ENCODE measurements at regions not wholly inside any gene's neighbourhood (a gene's known extent, or its start where the extent isn't known, plus 50 kb on each side); places are given as distances from the start of the nearest gene placed in this dataset.

- DNase-seq (ENCODE audit: low read depth in 1 of 2, low spot score in 1 of 2) = no peak
Observed at GRCh38 chr10:123449234-123449962, 216.8 kb upstream of the GPR26 start.

GRCh38 chr10:123450956-123451605 lies 215.1 kb upstream of the GPR26 start:
- DNase-seq (ENCODE audit: low read depth in 1 of 2, low spot score in 1 of 2) = no peak

DNA sequence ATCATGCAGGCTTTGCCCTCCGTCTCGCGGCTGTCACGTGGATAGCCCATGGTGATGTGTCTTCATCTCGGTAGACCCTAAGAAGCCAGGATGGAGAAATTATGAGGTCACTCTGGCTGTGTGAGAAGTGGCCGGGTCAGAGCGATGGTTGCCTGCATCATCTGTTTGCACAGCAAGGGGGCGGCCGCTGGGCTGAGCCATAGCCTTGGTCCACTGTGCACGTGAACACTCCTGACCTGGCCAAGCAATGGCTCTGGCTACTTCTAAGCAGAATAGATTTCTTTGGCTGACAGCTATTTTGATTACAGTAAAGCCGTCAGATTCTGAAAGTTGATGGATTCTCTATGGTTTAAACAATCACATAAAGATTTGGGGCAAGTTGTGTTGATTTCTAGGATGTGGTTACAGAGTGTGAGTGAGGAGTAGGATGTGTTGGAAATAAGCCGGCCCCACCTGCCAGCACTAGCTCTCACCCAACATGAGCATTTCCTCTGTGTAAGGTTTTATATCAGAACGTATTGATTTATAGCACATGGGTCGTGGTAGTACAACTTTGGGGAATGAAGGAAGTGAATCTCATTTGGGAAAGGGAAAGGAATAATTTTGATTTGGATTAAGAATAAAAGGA lies 214.4 kb upstream of the GPR26 start:
- no peak for DNase-seq (ENCODE audit: low read depth in 1 of 2, low spot score in 1 of 2)

DNA sequence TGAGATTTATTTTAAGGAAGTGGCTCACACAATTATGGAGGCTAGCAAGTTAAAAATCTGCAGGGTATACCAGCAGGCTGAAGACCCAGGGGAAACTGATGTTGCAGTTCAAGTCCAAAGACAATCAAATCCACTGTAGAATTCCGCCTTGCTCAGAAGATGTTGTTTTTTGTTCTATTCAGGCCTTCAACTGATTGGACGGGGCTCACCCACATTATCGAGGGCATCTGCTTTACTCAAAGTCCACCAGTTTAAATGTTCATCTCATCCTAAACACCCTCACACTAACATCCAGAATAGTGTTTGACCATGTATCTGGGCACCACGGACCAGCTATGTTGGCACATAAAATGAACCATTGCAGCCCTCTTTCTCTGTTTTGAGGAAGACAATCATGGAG lies 211.2 kb upstream of the GPR26 start:
- no peak for DNase-seq (ENCODE audit: low read depth in 1 of 2, low spot score in 1 of 2)

DNA sequence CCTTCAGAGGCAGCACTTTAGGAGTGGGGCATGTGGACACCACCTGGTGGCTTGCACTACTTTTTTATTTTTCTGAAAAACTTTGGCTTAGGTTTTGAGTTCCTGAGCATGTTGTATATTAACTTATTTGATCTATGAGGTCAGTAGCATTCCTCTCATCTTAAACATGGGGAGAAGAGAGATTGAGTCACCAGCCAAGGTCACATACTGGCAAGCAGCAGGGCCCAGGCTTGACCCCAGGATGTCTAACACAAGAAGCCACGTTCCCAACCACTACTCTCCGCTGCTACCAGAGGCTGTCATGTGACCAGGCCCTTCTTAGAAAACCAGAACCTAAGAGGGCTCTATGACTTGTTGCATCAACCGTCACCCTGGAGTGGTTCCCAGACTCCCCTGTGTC lies 210.3 kb upstream of the GPR26 start:
- no peak for DNase-seq (ENCODE audit: low read depth in 1 of 2, low spot score in 1 of 2)

DNA sequence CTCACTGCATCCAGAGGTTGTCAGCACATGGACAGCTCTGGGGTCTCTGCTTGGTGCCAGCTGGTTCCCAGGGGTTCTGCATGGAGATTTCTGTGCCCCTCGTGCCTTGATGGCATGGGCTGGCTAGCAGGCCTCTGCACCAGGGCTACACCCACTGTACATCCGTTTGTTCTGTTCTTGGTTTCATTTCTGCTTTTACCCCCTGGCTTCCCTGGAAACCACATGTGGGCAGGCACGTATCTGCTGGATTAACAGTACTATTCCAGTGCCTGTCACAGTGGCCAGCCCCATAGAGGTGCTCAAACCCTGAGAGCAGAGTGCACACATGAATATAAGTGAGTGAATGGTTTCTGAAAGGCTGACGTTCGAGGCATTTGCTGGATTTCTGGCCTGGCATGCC lies 207.2 kb upstream of the GPR26 start:
- no peak for DNase-seq (ENCODE audit: low read depth in 1 of 2, low spot score in 1 of 2)

DNA sequence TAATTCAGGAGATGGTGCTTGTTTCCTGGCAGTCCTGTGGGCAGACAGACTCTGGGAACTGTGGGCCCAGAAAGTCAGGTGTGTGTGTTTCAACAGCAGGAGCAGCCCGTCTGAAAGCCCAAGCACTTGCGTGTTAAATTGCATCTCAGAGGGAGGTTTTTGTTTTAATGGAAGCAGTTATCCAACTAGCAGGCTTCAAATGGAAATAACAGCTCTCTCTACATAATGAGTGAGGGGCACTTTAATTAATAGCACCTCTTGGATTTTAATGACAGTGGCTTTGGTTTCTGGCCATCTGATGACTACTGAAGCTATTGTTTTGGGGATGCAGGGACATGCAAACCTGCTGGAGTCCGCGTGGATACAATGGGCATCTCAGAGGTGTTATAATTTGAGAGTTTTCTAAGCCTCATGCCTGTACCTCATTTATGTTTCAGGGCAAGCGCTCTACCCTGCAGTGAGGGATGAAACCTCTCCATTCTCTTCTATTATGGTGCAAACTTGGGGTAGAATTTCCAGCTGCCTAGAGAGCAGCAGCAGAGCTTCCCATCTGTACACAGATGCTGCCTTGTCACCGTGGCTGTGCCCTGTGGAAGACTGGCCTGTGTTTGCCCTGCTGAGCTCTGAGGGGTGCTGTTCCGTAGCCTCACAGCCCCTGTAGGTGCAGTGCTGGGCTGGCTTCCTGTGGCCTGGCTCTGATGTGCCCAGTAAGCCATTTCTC lies 206.6 kb upstream of the GPR26 start:
- no peak for DNase-seq (ENCODE audit: low read depth in 1 of 2, low spot score in 1 of 2)

GRCh38 chr10:123462246-123462645 lies 203.9 kb upstream of the GPR26 start:
- no peak for DNase-seq (ENCODE audit: low read depth in 1 of 2, low spot score in 1 of 2)

DNA sequence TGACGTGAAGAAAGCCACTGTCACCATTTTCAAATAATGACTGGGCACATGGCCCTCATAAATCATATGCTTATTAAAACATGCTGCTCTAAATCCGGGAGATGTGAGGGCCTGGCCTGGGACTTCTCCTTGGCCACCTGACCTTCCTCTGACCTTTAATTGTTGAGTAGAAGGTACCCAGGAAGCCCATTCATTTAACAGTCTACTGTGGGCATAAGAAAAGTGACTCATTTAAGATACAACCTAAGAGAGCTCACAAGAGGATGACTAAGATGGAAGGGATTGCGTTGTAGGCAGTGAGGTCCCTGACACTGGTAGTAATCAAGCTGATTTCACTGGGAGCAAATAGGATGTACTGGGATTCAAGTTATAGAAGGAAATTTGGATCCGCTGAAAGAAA lies 203.4 kb upstream of the GPR26 start:
- DNase-seq (ENCODE audit: low read depth in 1 of 2, low spot score in 1 of 2) = no peak

GRCh38 chr10:123463181-123463580 lies 203.0 kb upstream of the GPR26 start:
- DNase-seq (ENCODE audit: low read depth in 1 of 2, low spot score in 1 of 2) = no peak

DNA sequence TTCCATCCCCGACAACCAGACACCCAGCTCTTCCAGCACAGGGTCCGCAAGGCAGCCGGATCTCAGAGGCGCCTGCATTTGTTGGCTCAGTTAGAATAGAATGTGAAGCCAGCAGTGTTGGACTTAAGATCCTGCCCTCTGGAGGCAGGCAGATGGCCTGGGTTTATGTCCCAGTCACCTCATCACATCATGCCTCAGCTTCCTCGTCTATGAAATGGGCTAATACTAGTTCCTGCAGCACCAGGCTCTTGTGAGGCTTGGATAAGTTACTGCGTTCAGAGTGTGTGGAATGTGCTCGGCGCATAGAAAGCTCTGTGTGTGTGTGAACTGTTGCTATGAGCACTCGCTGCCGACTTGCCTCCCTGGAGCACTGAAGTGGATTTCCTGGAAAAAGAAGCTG lies 202.5 kb upstream of the GPR26 start:
- DNase-seq (ENCODE audit: low read depth in 1 of 2, low spot score in 1 of 2) = no peak

DNA sequence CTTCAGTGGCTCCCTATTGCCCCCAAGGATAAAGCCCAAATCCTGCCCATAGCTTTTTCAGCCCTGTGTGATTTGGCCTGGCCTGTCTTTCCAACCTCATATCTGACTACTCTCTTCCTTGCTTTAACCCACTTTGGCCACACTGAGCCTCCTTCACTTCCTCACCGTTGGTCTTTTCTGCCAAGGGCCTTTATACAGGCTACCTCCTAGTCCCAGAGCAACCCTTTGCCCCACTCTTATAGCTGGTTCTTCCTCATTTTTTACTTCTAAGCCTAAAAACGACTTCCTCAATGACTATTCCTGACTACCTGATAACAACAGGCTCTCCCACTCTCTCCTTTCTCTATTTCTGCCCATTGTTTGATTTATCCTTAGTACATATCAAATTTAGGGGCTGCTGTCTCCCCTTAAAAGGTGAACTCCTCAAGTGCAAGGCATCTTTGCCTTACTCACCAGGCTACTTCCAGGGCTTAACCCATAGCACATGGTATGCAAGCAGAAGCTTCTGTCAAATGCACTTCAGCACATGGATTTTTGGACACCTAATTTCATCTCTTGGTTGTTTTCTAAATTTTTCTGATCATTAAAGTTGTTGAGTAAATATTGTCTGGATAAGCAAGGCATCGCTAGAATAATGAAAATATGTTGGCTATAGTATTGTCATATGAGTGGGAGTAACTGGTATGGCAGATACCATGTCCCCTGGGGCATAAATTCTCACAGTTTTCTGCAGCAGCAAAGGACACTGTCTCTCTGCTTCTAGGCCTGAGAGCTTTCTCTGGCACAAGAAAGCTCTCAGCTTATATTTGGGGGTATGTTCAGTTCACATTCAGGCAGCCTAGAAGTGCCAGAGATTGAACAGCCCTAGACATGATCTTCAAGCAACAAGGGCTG lies 201.5 kb upstream of the GPR26 start:
- no peak for DNase-seq (ENCODE audit: low read depth in 1 of 2, low spot score in 1 of 2)

GRCh38 chr10:123470336-123470921 lies 195.7 kb upstream of the GPR26 start:
- DNase-seq (ENCODE audit: low read depth in 1 of 2, low spot score in 1 of 2) = no peak

GRCh38 chr10:123471811-123472210 lies 194.3 kb upstream of the GPR26 start:
- DNase-seq (ENCODE audit: low read depth in 1 of 2, low spot score in 1 of 2) = no peak

DNA sequence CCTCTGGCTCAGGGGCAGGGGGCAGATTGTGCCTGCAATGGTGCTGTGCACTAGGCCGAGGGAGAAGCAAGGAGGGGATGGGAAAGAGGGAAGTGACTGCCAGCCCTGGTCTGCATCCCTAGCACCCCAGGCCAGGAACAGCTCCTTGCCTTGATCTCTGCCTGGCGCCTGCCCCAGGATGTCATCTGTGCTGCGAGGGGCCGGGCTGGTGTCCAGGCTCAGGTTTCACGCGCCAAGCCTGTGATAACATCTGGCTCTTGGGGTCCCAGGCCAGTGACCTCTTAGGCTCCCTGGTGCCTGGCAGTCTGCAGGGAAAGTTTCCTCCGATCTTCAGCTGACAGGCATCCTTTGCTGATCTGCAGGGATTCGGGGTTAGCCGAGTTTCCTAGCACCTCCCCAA lies 193.5 kb upstream of the GPR26 start:
- no peak for DNase-seq (ENCODE audit: low read depth in 1 of 2, low spot score in 1 of 2)

DNA sequence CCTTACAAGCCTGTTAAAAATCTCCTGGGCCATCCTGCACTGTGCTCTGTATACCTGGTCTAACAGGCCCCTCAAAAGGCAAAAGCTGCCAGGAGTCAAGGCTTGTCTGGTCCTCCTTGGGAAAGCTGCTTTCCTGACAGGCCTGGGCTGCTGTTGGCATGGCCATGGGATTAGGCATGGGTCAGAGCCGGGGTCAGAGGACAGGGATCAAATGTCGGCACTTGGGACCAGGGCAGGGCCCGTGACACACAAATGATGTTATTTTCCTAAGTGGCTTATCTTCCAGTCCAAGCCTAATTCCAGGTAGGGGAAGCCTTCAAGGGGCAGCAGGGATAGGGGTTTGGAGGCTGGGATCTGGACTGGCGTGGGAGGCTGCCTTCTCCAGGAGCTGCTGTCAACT lies 191.5 kb upstream of the GPR26 start:
- DNase-seq (ENCODE audit: low read depth in 1 of 2, low spot score in 1 of 2) = no peak

DNA sequence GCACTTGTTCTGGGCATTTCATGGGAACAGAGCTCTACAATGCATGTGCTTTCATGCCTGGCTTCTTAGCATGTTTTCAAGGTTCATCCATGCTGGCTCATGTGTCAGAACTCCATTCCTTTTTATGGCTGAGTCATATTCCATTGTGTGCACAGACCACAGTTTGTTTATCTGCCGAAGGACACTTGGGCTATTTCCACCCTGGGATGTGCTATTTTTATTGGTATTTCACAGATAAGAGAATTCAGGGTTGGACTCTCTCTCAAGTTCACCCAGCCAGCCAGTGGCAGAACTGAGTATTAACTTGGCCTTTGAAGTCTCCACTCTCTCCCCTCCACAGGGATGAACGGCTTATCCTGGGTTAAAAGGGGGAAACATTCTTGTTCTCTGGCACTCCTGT lies 190.7 kb upstream of the GPR26 start:
- no peak for DNase-seq (ENCODE audit: low read depth in 1 of 2, low spot score in 1 of 2)

GRCh38 chr10:123478116-123478515 lies 188.0 kb upstream of the GPR26 start:
- no peak for DNase-seq (ENCODE audit: low read depth in 1 of 2, low spot score in 1 of 2)

DNA sequence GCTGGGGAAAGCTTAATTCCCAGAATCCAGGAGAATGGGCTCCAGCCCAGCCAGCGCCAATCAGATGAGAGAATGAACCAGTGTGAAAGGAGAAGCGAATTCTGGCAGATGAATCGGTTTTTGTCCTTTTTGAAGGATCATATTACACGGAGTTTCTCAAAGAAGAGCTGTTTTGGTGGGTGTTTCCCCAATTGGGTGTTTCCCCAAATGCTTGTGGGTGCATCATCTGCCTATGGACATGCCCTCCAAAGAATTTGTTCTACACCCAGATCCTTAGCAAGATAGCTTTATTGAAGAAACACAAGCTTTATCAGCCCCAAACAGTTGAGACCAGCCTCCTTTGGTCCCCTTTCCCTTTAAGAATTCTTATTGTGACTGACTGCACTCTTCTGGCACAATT lies 186.5 kb upstream of the GPR26 start:
- no peak for DNase-seq (ENCODE audit: low read depth in 1 of 2, low spot score in 1 of 2)

- DNase-seq (ENCODE audit: low read depth in 1 of 2, low spot score in 1 of 2) = no peak
Observed at GRCh38 chr10:123480344-123480743, 185.8 kb upstream of the GPR26 start.

DNA sequence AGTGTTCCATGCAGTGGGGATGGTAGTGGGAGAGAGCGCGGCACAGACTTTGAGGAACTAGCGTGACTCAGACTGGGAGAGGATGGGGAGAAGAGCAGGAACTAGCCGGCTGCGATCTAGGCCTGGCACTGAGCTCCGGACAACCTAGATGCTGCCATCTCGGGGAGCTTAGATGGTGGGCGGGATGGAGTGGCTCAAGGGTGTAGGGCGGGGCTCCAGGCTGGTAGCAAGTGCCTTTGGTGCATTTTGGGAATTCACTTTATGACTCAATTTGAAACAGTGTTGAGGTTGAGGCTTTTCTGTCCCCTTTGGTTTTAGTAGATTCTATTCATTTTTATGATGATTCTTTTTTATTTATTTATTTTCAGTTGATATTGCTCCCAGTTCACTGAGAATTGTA lies 185.3 kb upstream of the GPR26 start:
- DNase-seq (ENCODE audit: low read depth in 1 of 2, low spot score in 1 of 2) = no peak

Measured in activated T-helper 1 cell treated with anti-CD3 and anti-CD28 coated beads, Interleukin-2, amount 50 U/mL, for 16 hours (primary cell).